T follicular helper cell (primary cell): ENCODE measurements at regions not wholly inside any gene's neighbourhood (a gene's known extent, or its start where the extent isn't known, plus 50 kb on each side); places are given as distances from the start of the nearest gene placed in this dataset.

Experiments
- DNase-seq: peaks from one replicate; pipeline ENCODE4 v3.0.0-alpha.2; 2020; ENCODE audit warnings: low read depth

- no peak for DNase-seq
Measured at GRCh38 chr5:89930591-89931392, 478.8 kb downstream of the CETN3 start.

DNA sequence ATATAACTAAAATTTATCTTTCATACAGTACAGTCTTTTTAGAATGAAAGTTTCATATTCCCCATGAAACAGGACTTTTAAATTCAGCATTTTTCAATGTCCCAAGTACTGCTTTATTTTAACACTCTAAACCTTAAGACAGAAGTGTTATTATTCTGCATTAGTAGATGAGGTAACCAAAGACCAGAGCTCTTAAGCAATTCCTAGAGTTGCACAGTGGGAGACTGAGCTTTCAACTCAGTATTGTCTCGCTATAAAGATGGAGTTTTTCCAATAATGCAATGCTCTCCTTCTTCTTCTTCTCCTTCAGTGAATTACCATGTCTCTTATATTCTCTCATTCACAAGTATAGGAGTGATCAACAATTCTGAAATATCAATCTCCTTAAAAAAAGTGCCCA is 479.7 kb downstream of the CETN3 start:
- DNase-seq = no peak

- DNase-seq = no peak
Measured at GRCh38 chr5:89929173-89929572, 480.4 kb downstream of the CETN3 start.

DNA sequence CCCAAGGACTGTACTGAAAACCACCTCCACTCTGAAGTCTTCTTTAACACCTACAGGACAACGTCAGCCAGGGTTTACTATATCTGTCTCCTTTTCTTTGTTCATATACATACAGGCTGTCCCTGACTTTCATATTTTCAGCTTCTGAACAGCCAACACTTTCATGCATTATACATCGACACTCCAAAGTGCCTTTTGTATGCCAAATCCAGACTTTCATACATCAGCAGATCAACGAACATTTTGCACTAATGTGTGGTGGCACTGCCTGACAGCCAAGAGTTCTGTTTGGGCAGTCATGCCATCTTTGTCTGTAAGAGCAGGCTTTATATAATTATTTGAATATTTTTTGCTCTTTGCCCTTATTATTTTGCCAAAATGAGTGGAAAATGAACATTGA is 487.4 kb downstream of the CETN3 start:
- DNase-seq = no peak

DNA sequence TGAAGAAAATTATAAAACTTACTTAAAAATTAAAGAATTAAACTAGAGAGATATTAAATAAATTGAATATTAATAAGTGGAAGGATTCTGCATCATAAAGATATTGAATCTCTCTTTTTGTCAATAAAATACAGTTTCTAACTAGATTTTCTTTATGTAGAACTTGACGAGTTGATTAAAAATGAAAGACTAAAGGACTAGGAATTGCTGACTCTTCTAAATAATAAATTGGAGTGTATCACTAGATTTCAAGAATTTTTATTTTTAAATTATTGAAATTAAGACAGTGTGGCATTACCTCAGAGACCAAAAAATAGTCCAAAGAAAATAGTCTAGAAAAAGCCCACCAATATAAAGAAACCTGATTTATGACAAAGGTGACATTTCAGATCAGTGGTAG is 492.4 kb downstream of the CETN3 start:
- DNase-seq = no peak

DNA sequence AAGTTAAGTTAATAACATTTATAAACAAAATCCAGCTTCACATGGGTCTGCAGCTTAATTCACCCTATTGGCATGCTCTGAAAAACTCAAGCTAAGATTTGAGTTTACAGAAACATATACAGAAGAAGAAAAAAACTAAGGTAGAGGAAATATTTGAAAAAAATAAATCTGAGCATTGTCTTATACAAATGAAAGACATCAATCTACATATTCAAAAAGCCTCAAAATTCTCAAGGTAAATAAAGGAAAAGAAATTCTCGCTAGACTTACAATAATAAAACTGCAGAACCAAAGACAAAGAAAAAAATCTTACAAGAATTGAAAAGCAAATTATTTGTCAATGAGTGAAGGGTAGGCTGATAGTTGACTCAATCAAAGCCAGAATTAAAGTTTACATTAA is 493.4 kb downstream of the CETN3 start:
- no peak for DNase-seq

DNA sequence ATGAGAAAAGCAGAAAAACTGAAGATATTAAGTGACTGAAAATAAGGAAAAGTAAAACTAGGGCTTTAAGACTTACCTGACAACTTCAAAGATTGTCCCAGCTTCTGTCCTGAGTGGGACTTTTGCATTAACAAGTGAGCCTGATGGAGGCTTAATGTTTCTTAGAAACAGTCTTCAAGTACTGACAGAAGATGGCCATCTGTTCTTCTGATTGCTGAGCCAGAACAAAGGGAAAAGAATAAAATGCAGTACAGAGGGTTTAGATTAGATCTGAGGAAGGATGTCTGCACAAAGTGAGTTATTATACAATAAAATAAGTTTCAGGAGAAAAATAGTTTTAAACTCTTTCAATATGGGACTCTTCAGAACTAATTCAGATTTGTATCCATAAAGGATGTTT is 500.7 kb downstream of the CETN3 start:
- DNase-seq = no peak

DNA sequence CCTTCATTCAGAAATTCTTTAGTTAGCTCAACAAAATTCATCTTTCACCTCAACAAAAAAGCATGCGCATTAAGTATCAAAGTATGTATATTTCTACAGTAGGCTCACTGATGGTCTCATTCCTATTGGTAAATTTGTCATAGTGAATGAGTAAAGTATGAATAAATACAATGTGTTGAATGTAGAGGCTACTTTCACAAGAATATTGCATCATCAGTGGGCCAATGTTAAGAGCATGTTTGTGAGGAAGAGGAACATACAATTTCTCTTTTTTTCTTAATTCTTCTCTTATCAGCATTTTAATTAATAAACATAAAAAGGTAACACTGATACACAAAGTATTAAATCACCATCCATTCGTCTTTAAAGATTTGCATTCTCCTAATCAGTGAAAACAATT is 505.1 kb downstream of the CETN3 start:
- DNase-seq = no peak

- DNase-seq = no peak
Measured at GRCh38 chr5:89901983-89902382, 507.6 kb downstream of the CETN3 start.

GRCh38 chr5:89901346-89901745 is 508.2 kb downstream of the CETN3 start:
- no peak for DNase-seq

GRCh38 chr5:89900346-89900745 is 509.2 kb downstream of the CETN3 start:
- no peak for DNase-seq

GRCh38 chr5:89899559-89899958 is 510.0 kb downstream of the CETN3 start:
- no peak for DNase-seq

- DNase-seq = no peak
Measured at GRCh38 chr5:89893546-89893945, 516.0 kb downstream of the CETN3 start.

DNA sequence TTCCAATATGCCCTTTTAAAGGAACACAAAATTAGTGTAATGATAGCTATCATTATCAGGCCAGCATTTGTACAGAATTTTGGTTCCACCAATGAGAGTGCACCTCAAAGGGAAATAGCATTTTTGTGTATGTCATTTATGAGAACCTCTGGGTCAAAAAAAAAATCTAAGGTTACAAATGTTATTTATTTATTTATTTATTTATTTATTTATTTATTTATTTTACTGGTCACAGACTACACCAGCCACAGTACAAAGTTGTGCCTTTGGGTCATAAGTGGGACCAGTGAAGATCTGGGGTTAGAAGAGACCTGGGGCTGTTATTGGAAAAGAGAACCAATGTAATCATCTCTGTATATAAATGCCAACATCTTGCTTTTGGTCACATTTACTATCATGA is 523.9 kb downstream of the CETN3 start:
- DNase-seq = no peak

- no peak for DNase-seq
Measured at GRCh38 chr5:89883967-89884366, 525.6 kb downstream of the CETN3 start.

- no peak for DNase-seq
Measured at GRCh38 chr5:89878140-89879132, 531.1 kb downstream of the CETN3 start.

DNA sequence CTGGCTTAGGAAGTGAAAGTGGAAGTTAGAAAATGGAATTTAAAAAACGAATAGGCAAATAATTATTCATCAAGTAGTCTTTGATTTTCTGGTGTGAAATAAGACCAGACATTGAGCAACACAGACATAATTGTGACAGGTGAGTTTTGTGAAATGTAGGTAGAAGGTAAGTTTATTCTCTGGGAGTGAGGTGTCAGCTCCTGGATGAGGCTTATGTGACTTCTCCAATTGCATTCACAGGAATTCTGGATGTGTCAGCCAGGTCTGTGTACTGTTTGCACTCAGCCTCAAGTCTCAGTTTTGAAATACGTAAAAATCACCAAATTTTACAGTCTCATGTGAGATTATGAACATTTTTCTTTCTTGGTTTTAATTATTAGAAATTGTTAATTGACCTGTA is 537.6 kb downstream of the CETN3 start:
- no peak for DNase-seq

DNA sequence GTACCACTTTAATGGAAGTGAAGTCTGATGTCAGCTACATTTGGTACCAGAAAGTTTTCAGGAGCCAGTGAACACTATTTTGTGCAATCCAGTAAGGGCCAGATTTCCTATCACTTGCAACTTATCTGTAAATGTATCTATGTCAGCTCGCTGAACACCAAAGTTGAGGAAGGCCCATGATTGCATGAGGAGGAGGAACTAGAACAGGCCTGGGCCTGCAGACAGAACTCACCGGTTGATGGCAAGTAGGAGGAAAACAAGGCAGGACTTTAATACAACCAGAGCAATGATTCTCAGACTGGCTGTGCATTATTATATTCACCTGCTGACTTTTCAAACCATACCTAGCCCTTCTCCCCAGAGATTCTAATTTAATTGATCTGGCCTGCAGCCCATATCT is 540.2 kb downstream of the CETN3 start:
- no peak for DNase-seq

DNA sequence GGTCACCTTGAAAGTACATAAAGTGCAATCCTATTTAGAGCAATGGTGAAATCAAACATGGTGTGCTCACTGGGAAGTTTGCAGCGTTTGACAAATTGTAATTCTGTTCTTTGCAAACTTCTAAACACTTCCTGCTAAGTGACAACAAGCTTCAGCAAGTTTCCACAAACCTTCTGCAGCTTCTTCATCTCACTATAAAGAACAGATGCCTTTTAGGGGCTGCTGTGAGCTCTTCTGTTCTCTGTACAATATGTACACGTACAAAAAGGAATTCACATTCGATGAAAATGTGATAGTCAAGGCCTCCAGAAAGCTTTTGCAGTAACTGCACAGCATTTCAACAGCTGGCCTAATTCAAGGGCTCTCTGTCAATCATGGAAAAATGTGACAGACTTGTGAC is 543.1 kb downstream of the CETN3 start:
- no peak for DNase-seq

- no peak for DNase-seq
Measured at GRCh38 chr5:89864941-89865340, 544.6 kb downstream of the CETN3 start.

GRCh38 chr5:89857790-89858189 is 551.8 kb downstream of the CETN3 start:
- DNase-seq = no peak

DNA sequence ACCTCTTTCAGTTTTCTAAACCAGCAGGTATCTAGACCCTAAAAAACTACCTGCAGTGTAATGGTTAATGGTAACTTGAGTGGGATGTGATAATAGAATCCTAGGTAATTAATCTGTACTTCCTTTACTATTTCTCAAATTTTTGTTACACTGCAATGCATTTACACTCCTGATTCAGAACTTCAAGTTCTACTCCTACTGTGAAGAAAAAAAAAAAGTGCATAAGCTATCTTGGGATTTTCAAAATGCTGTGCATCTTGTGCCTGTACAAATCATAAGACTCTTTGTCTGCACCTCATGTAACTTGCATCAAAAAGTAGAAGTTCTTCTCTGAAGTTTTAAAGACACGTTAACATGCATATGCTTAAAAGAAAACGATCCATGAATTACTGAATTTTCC is 554.1 kb downstream of the CETN3 start:
- DNase-seq = no peak

DNA sequence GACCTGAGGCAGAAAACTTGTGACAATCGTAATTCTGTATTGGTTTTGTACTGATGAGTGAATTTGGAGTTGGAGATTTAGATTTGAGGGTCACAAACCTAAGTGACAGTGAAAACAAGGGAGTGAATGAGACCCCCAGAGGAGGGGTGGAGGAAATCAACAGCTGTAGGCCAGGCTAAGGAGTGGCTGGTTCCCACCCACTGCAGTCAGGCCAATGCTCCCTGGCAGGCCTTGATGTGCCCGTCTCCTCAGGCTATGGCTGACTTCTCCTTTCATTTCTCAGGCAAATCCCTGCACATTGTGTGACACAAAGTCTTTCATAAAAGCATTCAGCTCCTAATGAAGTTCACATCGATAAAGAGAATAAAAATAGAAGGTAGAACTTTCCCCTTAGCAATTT is 557.6 kb downstream of the CETN3 start:
- no peak for DNase-seq
